ENCODE measurements at regions not wholly inside any gene's neighbourhood (a gene's known extent, or its start where the extent isn't known, plus 50 kb on each side); places are given as distances from the start of the nearest gene placed in this dataset.

- Mint-ChIP-seq H3K9me3 (ENCODE audit: unreplicated experiment) (no peaks in the 10 kb centered on the region), H3K27me3 (ENCODE audit: insufficient read depth, unreplicated experiment) (no peaks in the 10 kb centered on the region), H3K4me1 (ENCODE audit: insufficient read depth, unreplicated experiment) (peaks cover 16% of the 10 kb centered on the region), H3K27ac (ENCODE audit: low read depth, unreplicated experiment) (no peak overlapping the region), H3K4me3 (ENCODE audit: unreplicated experiment) (no peak overlapping the region), H3K36me3 (ENCODE audit: insufficient read depth, unreplicated experiment) (no peaks in the 10 kb centered on the region)
- ChIA-PET POLR2A (interaction anchor here (0.7 kb wide), 1 partner anchor 86 kb away, joined by 4 read pairs; no protein-coding TSS in a partner anchor), CTCF (interaction anchor here (0.7 to 1.5 kb wide), 3 partner anchors 23 to 484 kb away, joined by 3 to 5 read pairs (median 3); no protein-coding TSS in a partner anchor)
- TF ChIP-seq CTCF (IDR thresholded peaks at IDR 0.05; ENCODE audit: unreplicated experiment): no peak
- BruUV-seq (replicated peaks): no TSS peak
- intact Hi-C loops (cut with micrococcal nuclease): no loop called here
- DNase-seq (ENCODE audit: unreplicated experiment): no peak
Observed at GRCh38 chr2:62407401-62407800, 98.6 kb downstream of the TMEM17 start.

GRCh38 chr2:62406573-62407043 is 99.4 kb downstream of the TMEM17 start:
- Mint-ChIP-seq H3K4me1 (ENCODE audit: insufficient read depth, unreplicated experiment) (peaks cover 11% of the 10 kb centered on the region), H3K36me3 (ENCODE audit: insufficient read depth, unreplicated experiment) (no peaks in the 10 kb centered on the region), H3K9me3 (ENCODE audit: unreplicated experiment) (no peaks in the 10 kb centered on the region), H3K27me3 (ENCODE audit: insufficient read depth, unreplicated experiment) (no peaks in the 10 kb centered on the region), H3K27ac (ENCODE audit: low read depth, unreplicated experiment) (no peak overlapping the region), H3K4me3 (ENCODE audit: unreplicated experiment) (no peak overlapping the region)
- ChIA-PET CTCF (interaction anchor here (1.1 kb wide), 1 partner anchor 368 kb away, joined by 3 read pairs; no protein-coding TSS in a partner anchor), POLR2A (no interaction called here)
- BruUV-seq (replicated peaks): no TSS peak
- no peak for TF ChIP-seq CTCF (IDR thresholded peaks at IDR 0.05; ENCODE audit: unreplicated experiment)
- intact Hi-C loops (cut with micrococcal nuclease): no loop called here
- no peak for DNase-seq (ENCODE audit: unreplicated experiment)

- TF ChIP-seq CTCF (IDR thresholded peaks at IDR 0.05; ENCODE audit: unreplicated experiment): no peak
- H3K4me1 Mint-ChIP-seq (ENCODE audit: insufficient read depth, unreplicated experiment): no peaks in the 10 kb centered on the region
- no peak for DNase-seq (ENCODE audit: unreplicated experiment)
- intact Hi-C loops (cut with micrococcal nuclease): no loop called here
- H3K4me3 Mint-ChIP-seq (ENCODE audit: unreplicated experiment): no peak overlapping the region
- no peaks in the 10 kb centered on the region for H3K27me3 Mint-ChIP-seq (ENCODE audit: insufficient read depth, unreplicated experiment)
- POLR2A ChIA-PET: no interaction called here
- no TSS peak for BruUV-seq (replicated peaks)
- CTCF ChIA-PET: interaction anchor here (0.6 kb wide), 1 partner anchor 264 kb away, joined by 3 read pairs; no protein-coding TSS in a partner anchor
- no peaks in the 10 kb centered on the region for H3K36me3 Mint-ChIP-seq (ENCODE audit: insufficient read depth, unreplicated experiment)
- H3K9me3 Mint-ChIP-seq (ENCODE audit: unreplicated experiment): no peaks in the 10 kb centered on the region
- H3K27ac Mint-ChIP-seq (ENCODE audit: low read depth, unreplicated experiment): no peak overlapping the region
Observed at GRCh38 chr2:62404913-62405312, 101.1 kb downstream of the TMEM17 start.

- no peaks in the 10 kb centered on the region for H3K36me3 Mint-ChIP-seq (ENCODE audit: insufficient read depth, unreplicated experiment)
- no peaks in the 10 kb centered on the region for H3K9me3 Mint-ChIP-seq (ENCODE audit: unreplicated experiment)
- no TSS peak for BruUV-seq (replicated peaks)
- no peak for TF ChIP-seq CTCF (IDR thresholded peaks at IDR 0.05; ENCODE audit: unreplicated experiment)
- H3K4me1 Mint-ChIP-seq (ENCODE audit: insufficient read depth, unreplicated experiment): no peaks in the 10 kb centered on the region
- ChIA-PET CTCF (interaction anchor here (0.6 to 1.6 kb wide), 5 partner anchors 9 to 483 kb away, joined by 3 to 9 read pairs (median 3); no protein-coding TSS in a partner anchor), POLR2A (no interaction called here)
- H3K27me3 Mint-ChIP-seq (ENCODE audit: insufficient read depth, unreplicated experiment): no peaks in the 10 kb centered on the region
- no peak for DNase-seq (ENCODE audit: unreplicated experiment)
- no peak overlapping the region for H3K27ac Mint-ChIP-seq (ENCODE audit: low read depth, unreplicated experiment)
- intact Hi-C loops (cut with micrococcal nuclease): no loop called here
- H3K4me3 Mint-ChIP-seq (ENCODE audit: unreplicated experiment): no peak overlapping the region
Observed at GRCh38 chr2:62402156-62402555, 103.8 kb downstream of the TMEM17 start.

All from MCF 10A (cell line).